ENCODE measurements at regions not wholly inside any gene's neighbourhood (a gene's known extent, or its start where the extent isn't known, plus 50 kb on each side); places are given as distances from the start of the nearest gene placed in this dataset.

DNA sequence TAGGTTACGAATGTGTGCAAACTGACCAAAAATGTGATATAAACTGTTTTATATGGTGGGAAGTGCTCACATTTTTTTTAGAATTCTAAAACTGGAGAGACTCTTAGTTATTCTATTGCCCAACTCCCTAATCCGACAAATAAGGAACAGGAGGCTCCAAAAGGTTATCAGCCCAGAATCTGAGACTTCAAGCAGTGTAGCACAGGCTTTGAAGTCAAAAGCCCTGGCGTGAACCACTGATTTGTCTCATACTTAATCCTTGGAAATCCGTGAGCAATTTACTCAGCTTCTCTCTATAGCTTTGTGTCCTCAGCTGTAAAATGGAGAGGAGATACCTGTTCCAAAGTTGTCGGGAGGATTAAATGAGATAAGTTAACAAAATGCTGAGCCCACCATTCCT is 368.8 kb upstream of the SASH1 start:
- Histone ChIP-seq H3K4me3 (replicated peaks; ENCODE audit: low read depth, low read length) (no peak overlapping the region), H3K27me3 (replicated peaks; ENCODE audit: control insufficient read depth, insufficient read depth, low read length) (no peaks in the 10 kb centered on the region), H3K36me3 (ENCODE audit: control insufficient read depth, insufficient read depth, low read length) (no peaks in the 10 kb centered on the region)
- DNase-seq (ENCODE audit: extremely low read depth, insufficient read length), result no peak
- TF ChIP-seq, protein P1, sequence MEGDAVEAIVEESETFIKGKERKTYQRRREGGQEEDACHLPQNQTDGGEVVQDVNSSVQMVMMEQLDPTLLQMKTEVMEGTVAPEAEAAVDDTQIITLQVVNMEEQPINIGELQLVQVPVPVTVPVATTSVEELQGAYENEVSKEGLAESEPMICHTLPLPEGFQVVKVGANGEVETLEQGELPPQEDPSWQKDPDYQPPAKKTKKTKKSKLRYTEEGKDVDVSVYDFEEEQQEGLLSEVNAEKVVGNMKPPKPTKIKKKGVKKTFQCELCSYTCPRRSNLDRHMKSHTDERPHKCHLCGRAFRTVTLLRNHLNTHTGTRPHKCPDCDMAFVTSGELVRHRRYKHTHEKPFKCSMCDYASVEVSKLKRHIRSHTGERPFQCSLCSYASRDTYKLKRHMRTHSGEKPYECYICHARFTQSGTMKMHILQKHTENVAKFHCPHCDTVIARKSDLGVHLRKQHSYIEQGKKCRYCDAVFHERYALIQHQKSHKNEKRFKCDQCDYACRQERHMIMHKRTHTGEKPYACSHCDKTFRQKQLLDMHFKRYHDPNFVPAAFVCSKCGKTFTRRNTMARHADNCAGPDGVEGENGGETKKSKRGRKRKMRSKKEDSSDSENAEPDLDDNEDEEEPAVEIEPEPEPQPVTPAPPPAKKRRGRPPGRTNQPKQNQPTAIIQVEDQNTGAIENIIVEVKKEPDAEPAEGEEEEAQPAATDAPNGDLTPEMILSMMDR (IDR thresholded peaks at IDR 0.05; ENCODE audit: insufficient read depth, low read length, poor library complexity, severe bottlenecking), result no peak

DNA sequence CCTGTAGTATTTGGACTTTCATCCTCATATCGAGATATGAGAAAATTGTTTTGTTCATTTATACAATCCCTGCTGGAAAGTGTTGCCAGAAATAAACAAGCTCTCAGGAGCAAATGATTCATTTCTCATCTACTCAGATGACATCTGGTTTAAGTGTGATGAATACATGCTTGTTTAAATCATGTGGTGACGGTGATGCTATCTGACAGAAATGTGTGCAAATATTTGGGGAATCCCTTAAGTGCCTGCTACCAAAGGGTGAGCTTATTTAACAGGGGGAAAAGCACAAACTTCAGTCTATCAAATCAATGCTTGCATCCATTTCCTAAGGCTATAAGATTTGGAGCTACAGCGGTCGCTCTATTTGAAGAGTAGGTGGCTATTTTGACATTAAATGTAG is 368.3 kb upstream of the SASH1 start:
- H3K4me3 ChIP-seq (replicated peaks; ENCODE audit: low read depth, low read length), result no peak overlapping the region
- no peak for DNase-seq (ENCODE audit: extremely low read depth, insufficient read length)
- no peaks in the 10 kb centered on the region for H3K27me3 ChIP-seq (replicated peaks; ENCODE audit: control insufficient read depth, insufficient read depth, low read length)
- TF ChIP-seq, protein P1 (IDR thresholded peaks at IDR 0.05; ENCODE audit: insufficient read depth, low read length, poor library complexity, severe bottlenecking), result no peak
- H3K36me3 ChIP-seq (ENCODE audit: control insufficient read depth, insufficient read depth, low read length), result no peaks in the 10 kb centered on the region

- Histone ChIP-seq H3K36me3 (ENCODE audit: control insufficient read depth, insufficient read depth, low read length) (no peaks in the 10 kb centered on the region), H3K4me3 (replicated peaks; ENCODE audit: low read depth, low read length) (no peak overlapping the region), H3K27me3 (replicated peaks; ENCODE audit: control insufficient read depth, insufficient read depth, low read length) (no peaks in the 10 kb centered on the region)
- DNase-seq (ENCODE audit: extremely low read depth, insufficient read length), result no peak
- TF ChIP-seq, protein P1 (IDR thresholded peaks at IDR 0.05; ENCODE audit: insufficient read depth, low read length, poor library complexity, severe bottlenecking), result no peak
These were observed 364.7 kb upstream of the SASH1 start for GRCh38 chr6:147977851-147978465.

DNA sequence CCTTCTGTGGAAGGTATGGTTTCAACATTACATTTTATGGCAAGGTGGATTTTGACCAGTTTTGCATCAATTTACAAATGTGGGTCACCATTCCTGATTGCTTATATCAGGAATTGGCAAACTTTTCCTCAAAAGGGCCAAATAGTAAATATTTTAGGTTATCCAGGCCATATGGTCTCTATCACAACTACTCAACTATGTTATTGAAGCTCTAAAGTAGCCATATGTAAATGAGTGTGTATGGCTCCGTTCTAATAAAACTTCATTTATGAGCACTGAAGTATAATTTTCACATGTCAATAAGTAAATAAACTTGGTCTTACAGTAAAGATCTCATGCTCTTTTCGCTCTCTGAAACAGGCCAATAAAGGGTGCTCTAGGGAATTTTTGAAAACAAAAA is 362.7 kb upstream of the SASH1 start:
- TF ChIP-seq, protein P1 (IDR thresholded peaks at IDR 0.05; ENCODE audit: insufficient read depth, low read length, poor library complexity, severe bottlenecking), result no peak
- DNase-seq (ENCODE audit: extremely low read depth, insufficient read length), result no peak
- Histone ChIP-seq H3K27me3 (replicated peaks; ENCODE audit: control insufficient read depth, insufficient read depth, low read length) (no peaks in the 10 kb centered on the region), H3K4me3 (replicated peaks; ENCODE audit: low read depth, low read length) (no peak overlapping the region), H3K36me3 (ENCODE audit: control insufficient read depth, insufficient read depth, low read length) (no peaks in the 10 kb centered on the region)

- H3K27me3 ChIP-seq (replicated peaks; ENCODE audit: control insufficient read depth, insufficient read depth, low read length), result no peaks in the 10 kb centered on the region
- no peak overlapping the region for H3K4me3 ChIP-seq (replicated peaks; ENCODE audit: low read depth, low read length)
- no peak for DNase-seq (ENCODE audit: extremely low read depth, insufficient read length)
- no peaks in the 10 kb centered on the region for H3K36me3 ChIP-seq (ENCODE audit: control insufficient read depth, insufficient read depth, low read length)
- TF ChIP-seq, protein P1 (IDR thresholded peaks at IDR 0.05; ENCODE audit: insufficient read depth, low read length, poor library complexity, severe bottlenecking), result no peak
These were observed 358.9 kb upstream of the SASH1 start for GRCh38 chr6:147983581-147984366.

Measured in GM06990 (cell line).